ENCODE measurements at regions not wholly inside any gene's neighbourhood (a gene's known extent, or its start where the extent isn't known, plus 50 kb on each side); places are given as distances from the start of the nearest gene placed in this dataset.

- DNase-seq: no peak
These were observed 456.2 kb downstream of the CD109 start for GRCh38 chr6:74152096-74152675.

- no peak for DNase-seq
These were observed 449.9 kb downstream of the CD109 start for GRCh38 chr6:74145931-74146330.

DNA sequence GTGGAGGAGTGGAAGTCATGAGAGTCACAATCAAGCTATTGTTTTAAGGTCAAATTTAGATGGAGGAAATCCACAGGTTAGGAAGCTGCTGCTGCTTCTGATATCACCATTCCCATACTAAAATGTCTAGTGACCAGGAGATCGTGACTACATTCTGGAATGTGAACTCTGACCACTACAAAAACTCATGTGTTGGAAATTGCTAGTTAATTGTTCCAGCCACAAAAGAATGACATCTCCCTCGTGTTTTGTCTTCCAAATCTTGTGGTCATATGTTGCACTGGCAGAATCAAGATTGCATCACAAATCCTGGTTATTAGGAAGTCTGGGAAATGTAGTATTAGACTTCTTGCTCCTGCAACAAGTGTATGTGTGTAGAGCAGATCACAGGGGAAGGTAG lies 441.9 kb downstream of the CD109 start:
- peak; percentile 18 for DNase-seq

- DNase-seq: no peak
These were observed 438.3 kb downstream of the CD109 start for GRCh38 chr6:74134327-74134726.

- DNase-seq: no peak
These were observed 437.1 kb downstream of the CD109 start for GRCh38 chr6:74133073-74133472.

GRCh38 chr6:74130641-74131040 lies 434.6 kb downstream of the CD109 start:
- DNase-seq: no peak

DNA sequence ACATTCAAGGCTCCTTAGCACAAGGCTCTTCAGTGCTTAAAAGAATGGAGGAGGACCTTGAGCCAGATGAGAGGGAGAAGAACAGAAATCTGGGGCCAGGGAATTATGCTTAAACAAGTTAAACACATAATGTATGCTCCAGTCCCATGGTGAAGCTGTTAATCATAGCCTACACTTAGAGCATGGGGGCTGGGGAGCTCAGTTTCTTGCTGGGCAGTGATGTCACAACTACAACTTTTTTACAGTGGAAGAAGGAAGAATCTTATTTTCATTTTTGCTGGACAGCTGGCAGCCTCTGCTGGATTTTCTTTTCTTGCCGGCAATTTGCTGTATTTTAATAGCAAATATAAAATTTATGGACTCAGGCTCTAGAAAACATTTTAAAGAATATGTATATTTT lies 432.5 kb downstream of the CD109 start:
- no peak for DNase-seq

- no peak for DNase-seq
These were observed 421.1 kb downstream of the CD109 start for GRCh38 chr6:74117113-74117512.

GRCh38 chr6:74115674-74116073 lies 419.7 kb downstream of the CD109 start:
- peak; percentile 12 for DNase-seq

DNA sequence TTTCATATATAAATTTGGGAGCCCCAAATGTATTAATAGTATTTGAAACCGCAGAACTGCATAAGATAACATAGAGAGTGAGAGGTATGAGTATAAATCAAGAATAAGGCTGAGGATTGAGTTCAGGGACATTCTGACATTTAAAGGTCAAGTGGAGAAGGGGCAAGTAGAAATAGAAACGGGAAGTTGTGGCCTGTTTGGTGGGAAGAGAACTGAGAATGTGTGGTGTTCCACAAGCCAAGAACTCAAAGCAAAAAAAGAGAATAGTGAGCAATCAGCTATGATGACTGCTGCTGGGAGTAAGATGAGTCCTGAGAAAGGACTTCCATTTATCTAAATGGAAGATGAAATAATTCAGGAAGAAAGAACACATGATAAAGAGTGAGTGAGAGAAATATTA lies 418.4 kb downstream of the CD109 start:
- DNase-seq: no peak

DNA sequence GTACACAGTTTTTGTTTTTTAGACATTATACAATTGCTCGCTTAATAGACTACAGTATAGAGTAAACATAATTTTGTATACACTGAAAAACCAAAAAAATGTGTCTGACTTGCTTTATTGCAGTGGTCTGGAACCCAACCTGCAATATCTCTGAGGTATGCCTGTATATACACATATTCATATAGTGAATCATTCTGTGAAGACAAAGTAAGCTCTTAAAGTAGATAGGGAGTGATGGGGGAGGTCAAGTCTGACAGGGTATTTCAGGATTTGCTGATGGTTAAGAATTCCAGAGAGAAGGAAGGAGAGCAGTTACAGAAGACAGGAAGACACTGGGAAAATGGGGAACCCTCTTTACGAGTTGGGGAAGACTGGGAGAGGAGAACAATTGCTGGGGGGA lies 417.9 kb downstream of the CD109 start:
- DNase-seq: no peak

DNA sequence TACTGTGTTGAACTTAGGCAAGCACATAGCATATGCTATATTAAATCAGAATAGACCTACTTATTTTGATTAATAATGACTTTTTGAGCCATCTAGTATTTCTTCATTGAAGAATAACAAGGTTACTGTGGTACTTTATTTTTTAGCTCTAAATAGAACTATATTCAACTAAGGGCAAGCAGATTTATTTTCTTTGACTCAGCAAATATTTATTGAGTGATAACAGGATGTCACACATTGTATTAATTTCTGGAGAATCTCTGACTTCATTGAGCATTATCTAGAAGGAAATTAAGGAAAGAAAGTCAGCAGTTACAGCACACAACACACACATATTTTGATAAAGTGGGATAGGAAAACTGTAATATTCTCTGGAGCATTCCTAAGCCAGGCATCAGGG lies 407.4 kb downstream of the CD109 start:
- DNase-seq: no peak

DNA sequence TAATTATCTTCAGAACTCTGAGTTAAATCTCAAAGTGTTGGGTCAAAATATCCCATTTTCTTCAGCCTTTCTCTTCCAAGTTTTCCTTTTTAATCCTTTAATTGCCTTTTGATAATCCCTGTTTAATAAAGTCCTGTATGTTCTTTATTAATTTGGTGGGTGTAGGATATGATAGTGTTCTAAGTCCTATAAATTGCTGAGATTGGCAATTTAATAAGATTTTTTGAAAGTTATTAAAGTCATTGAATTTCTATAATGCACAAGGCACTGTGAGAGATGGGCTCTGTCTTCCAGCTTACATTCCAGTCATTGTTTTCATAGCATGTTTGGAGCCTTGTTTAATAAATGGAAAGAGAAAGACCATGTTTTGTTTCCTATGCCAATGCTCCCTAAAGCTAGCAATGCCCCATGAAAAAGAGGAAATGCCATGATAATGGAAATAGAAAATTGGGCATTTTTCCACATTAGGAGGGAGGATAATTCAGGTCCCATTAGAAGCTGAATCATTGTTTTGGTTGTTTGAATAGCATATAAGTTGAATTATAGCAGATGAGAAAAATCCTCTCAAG lies 404.8 kb downstream of the CD109 start:
- no peak for DNase-seq

DNA sequence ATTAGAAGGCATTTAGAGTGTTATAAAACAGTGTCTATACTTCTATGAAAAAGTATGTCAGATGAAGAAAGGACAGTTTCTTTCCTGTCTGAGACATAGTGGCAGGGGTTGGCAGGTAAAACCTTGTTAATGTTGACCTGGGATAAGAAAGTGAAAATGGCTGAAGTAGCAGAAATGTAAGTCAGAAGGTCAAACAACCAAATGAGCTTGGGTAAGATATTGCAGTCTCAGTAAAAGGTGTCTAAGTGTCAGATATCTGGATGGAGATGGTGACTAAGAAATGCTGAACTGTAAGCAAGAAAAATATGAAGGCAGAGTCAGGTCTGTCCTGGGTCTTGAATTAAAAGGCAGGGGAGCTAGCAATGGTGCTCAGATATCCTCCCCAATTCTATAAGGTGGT lies 400.3 kb downstream of the CD109 start:
- no peak for DNase-seq

DNA sequence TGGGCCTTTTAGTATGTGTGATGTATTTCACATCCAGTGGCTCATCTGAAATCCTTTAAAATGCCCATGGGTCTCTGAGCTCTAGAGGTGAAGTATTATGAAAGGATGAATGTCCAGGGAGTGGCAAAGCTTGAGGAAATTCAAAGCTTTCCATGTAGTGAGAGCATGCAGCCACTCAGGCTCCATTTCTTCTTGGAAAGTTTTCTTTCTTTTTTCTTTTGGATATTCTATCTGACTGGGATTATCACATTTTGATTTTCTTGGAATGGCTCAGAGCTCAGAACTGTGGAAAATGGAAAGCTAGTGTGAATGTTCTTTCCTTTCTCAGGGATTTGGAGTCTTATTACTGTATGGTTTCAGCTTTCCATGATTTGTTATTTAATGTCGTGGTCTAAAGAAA lies 397.4 kb downstream of the CD109 start:
- DNase-seq: no peak

DNA sequence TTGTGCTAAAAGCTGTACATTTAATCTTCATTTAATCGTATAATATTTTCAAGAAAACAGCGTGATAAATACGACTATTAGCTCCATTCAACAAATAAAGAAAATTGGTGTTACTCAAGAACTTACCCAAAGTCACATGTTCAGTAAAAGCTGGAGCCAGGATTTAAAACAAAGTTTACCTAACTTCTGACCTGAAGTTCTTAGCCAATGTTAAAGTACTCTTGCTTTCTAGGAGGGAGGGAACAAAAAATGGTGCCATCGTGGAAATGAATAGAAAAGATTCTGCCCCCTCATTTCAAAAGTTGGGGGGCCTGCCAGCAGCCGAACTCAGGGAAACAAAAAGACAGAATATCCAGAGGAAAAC lies 395.8 kb downstream of the CD109 start:
- DNase-seq: no peak

- DNase-seq: peak; percentile 61
These were observed 395.3 kb downstream of the CD109 start for GRCh38 chr6:74091136-74091793.

DNA sequence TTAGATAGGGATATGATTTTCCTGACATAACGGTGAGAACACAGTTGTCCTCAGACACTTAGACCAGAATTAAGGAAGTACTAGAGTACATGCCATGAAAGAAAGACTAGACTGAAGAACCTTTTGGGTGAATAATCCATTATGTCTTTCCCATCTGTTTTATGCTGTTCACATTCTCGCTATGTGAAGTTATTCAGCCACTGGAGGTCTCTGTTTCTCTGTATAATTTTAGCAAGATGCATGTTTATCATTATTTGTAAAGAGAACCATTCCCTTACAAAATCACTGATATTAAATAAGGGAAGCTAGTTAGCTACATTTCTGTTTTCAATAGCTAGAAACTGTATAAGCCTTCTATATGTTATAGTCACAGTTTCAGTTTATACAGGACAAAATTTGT lies 391.9 kb downstream of the CD109 start:
- DNase-seq: peak; percentile 31

DNA sequence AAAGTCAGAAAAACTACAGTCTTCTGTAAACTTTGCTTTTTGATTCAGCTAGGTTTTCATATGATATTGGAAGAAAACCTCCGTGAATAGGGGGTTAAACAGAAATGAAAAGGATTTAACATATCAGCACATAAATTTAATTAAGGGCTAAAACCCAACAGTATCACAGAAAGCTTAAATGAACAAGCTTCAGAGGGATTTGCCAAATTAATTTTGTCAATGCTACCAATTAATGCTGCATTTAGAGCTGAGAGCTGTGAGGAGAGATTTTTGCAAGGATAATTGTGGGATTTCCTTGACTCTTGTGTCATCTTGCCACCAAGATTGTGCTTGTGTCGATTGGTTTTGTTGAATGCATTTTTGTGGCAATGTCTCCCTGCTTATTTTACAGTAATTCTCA lies 379.9 kb downstream of the CD109 start:
- no peak for DNase-seq

DNA sequence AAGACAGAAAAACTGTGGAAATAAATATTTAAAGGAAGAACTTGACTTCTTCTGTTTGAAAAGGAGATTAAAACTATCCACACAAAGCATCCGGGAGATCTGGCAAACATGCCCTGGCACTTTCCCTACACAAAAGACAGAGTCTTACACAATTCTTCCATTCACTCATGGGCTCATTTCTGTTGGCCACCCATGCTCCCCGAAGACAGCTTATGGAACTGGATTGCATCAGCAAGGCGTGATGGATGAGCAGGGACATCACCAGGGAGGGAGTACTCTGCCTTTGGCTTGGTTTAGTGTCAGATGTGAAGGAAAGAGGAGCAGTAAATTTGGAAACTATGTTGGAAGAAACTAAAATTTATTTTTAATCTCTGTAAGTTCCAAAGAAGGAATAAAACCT lies 379.3 kb downstream of the CD109 start:
- no peak for DNase-seq

- no peak for DNase-seq
These were observed 378.6 kb downstream of the CD109 start for GRCh38 chr6:74074645-74075044.

GRCh38 chr6:74073999-74074398 lies 378.0 kb downstream of the CD109 start:
- peak; percentile 50 for DNase-seq

DNA sequence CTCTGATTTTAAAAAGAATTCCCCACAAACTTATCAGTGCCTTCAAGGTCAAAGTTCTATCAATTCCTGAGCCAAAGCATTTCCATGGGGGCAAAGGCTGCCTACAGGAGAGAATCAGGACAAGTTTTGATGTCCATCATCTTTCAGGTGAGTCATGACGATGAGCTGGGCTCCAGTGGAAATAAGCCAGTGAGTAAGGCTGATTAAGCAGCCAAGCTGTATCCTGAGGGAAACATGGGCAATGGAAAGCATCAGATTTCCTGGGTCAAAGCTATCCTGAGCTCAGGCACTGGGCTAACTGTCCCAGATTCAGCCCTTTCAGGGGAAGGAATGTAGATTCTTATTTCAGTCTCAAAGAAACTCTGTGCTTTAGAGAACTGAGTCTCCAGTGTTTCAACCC lies 377.4 kb downstream of the CD109 start:
- peak; percentile 85 for DNase-seq

DNA sequence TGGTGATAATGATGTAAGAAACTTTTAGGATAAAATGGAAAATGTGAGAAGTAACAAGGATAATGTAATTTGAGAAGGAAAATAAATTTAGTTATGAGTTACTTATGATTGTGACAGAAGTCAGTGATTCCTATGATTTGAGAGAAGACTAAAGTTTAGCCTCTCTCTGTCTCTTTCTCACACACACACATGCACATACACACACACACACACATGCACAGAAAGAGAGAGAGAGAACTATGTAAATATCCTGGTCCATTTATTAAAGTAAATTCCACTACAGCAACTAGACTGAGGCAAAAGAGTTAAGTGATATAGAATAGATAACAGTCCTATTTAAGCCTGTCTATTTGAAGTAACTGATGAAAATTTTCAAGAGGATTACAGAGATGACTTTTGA lies 375.2 kb downstream of the CD109 start:
- DNase-seq: peak; percentile 6

GRCh38 chr6:74070711-74071110 lies 374.7 kb downstream of the CD109 start:
- DNase-seq: no peak
